Small intestine (tissue), 7 donors: ENCODE measurements at regions not wholly inside any gene's neighbourhood (a gene's known extent, or its start where the extent isn't known, plus 50 kb on each side); places are given as distances from the start of the nearest gene placed in this dataset.

Experiments used
- DNase-seq, 2 donors: peaks; one replicate each; pipeline versions ENCODE4 v3.0.0 to v3.0.0-alpha.2; 2013
- FAIRE-seq: peaks from 2 replicates; lab custom pipeline; 2012; peaks lifted over from hg19 to GRCh38; lab: Jason Lieb, UNC
- H3K27ac ChIP-seq, 3 donors: one replicate each; pipeline ENCODE4 v1.5.1; 2013; ENCODE audit warnings: low read length in 2 of 3, mild to moderate bottlenecking in 2 of 3, control low read depth in 1 of 3, inconsistent platforms in 1 of 3, low read depth in 1 of 3, moderate library complexity in 1 of 3
- H3K27me3 ChIP-seq, 3 donors: one replicate each; pipeline ENCODE4 v1.6.1; 2013; ENCODE audit warnings: low read length in 3 of 3, inconsistent platforms in 1 of 3; ENCODE audit not compliant: control insufficient read depth in 3 of 3, insufficient read depth in 3 of 3
- H3K36me3 ChIP-seq, 3 donors: one replicate each; pipeline ENCODE4 v1.6.1; 2013; ENCODE audit warnings: low read length in 3 of 3, inconsistent platforms in 1 of 3, low read depth in 1 of 3, mild to moderate bottlenecking in 1 of 3, moderate library complexity in 1 of 3; ENCODE audit not compliant: control insufficient read depth in 3 of 3, insufficient read depth in 2 of 3
- H3K4me1 ChIP-seq, 3 donors: one replicate each; pipeline ENCODE4 v1.6.1; 2013; ENCODE audit warnings: low read length in 2 of 3, inconsistent platforms in 1 of 3, low read depth in 1 of 3, mild to moderate bottlenecking in 1 of 3, moderate library complexity in 1 of 3; ENCODE audit not compliant: control insufficient read depth in 3 of 3, insufficient read depth in 2 of 3
- H3K4me3 ChIP-seq, 3 donors: one replicate each; pipeline ENCODE4 v1.5.1; 2013; ENCODE audit warnings: low read length in 3 of 3, control low read depth in 1 of 3, inconsistent platforms in 1 of 3, low read depth in 1 of 3, mild to moderate bottlenecking in 1 of 3, moderate library complexity in 1 of 3
- H3K9me3 ChIP-seq, 2 donors: one replicate each; pipeline ENCODE4 v1.6.1; 2013; ENCODE audit warnings: low read depth in 1 of 2, low read length in 1 of 2; ENCODE audit not compliant: control insufficient read depth in 2 of 2, insufficient read depth in 1 of 2
- WGBS, 3 donors: extraction: QIAGEN DNeasy Blood & Tissue Kit; methylation state at CpG; one replicate each; pipeline ENCODE4 v1.1.7; 2013; 5-methylcytosine and 5-hydroxymethylcytosine counted together
- donor health status: healthy with polysubstance abuse.
- donor health status: control.
- donor health status: control.
- donor health status: Bipolar disorder and iron deficiency.
- donor health status: healthy.

- no peaks in the 10 kb centered on the region for H3K36me3 ChIP-seq
- no peak for DNase-seq
- H3K4me1 ChIP-seq, result no peaks in the 10 kb centered on the region
- H3K27ac ChIP-seq, result no peak overlapping the region
- 30 to 47% (median 42%) methylated on average over 3 of the region's 3 CpGs for WGBS, 3 donors
- no peak overlapping the region for H3K4me3 ChIP-seq
- peaks cover 0 to 19% of the 10 kb centered on the region in 2 donors for H3K9me3 ChIP-seq
- no peak for FAIRE-seq
- H3K27me3 ChIP-seq, result no peaks in the 10 kb centered on the region
Measured at GRCh38 chr1:95699149-95699953, 465.3 kb downstream of the RWDD3 start.

GRCh38 chr1:95701450-95702173 is 467.6 kb downstream of the RWDD3 start:
- no peak for DNase-seq
- FAIRE-seq, result no peak
- Histone ChIP-seq H3K4me1 (no peaks in the 10 kb centered on the region), H3K27ac (no peak overlapping the region), H3K9me3 (peaks cover 0 to 19% of the 10 kb centered on the region in 2 donors), H3K36me3 (no peaks in the 10 kb centered on the region), H3K27me3 (no peaks in the 10 kb centered on the region), H3K4me3 (no peak overlapping the region)
- 87 to 92% (median 90%) methylated on average over 4 of the region's 4 CpGs for WGBS, 3 donors

- H3K36me3 ChIP-seq, result no peaks in the 10 kb centered on the region
- no peak overlapping the region for H3K27ac ChIP-seq
- H3K4me3 ChIP-seq, result no peak overlapping the region
- no peak for FAIRE-seq
- no peak for DNase-seq
- H3K27me3 ChIP-seq, result no peaks in the 10 kb centered on the region
- H3K4me1 ChIP-seq, result no peaks in the 10 kb centered on the region
- H3K9me3 ChIP-seq, result peaks cover 0 to 25% of the 10 kb centered on the region in 2 donors
Measured at GRCh38 chr1:95703046-95703445, 469.0 kb downstream of the RWDD3 start.

GRCh38 chr1:95716097-95716496 is 482.1 kb downstream of the RWDD3 start:
- Histone ChIP-seq H3K36me3 (no peaks in the 10 kb centered on the region), H3K4me3 (no peak overlapping the region), H3K27ac (no peak overlapping the region), H3K4me1 (no peaks in the 10 kb centered on the region), H3K27me3 (no peaks in the 10 kb centered on the region), H3K9me3 (no peaks in the 10 kb centered on the region)
- DNase-seq, result no peak
- WGBS, 3 donors, result 76 to 88% (median 83%) methylated on average over 3 of the region's 3 CpGs
- no peak for FAIRE-seq

- Histone ChIP-seq H3K36me3 (no peaks in the 10 kb centered on the region), H3K9me3 (no peaks in the 10 kb centered on the region), H3K4me1 (no peaks in the 10 kb centered on the region), H3K27me3 (no peaks in the 10 kb centered on the region), H3K4me3 (no peak overlapping the region), H3K27ac (no peak overlapping the region)
- no peak for FAIRE-seq
- DNase-seq, result no peak
- 84 to 85% (median 84%) methylated on average over 5 of the region's 5 CpGs for WGBS, 3 donors
Measured at GRCh38 chr1:95716550-95716949, 482.5 kb downstream of the RWDD3 start.

GRCh38 chr1:95723346-95723745 is 489.3 kb downstream of the RWDD3 start:
- Histone ChIP-seq H3K9me3 (no peaks in the 10 kb centered on the region), H3K27ac (no peak overlapping the region), H3K4me1 (no peaks in the 10 kb centered on the region), H3K36me3 (no peaks in the 10 kb centered on the region), H3K4me3 (no peak overlapping the region), H3K27me3 (no peaks in the 10 kb centered on the region)
- FAIRE-seq (no peak), DNase-seq (no peak)
- 76 to 92% (median 85%) methylated on average over 1 of the region's 1 CpG for WGBS, 3 donors

- Histone ChIP-seq H3K27ac (no peak overlapping the region), H3K4me1 (no peaks in the 10 kb centered on the region), H3K27me3 (no peaks in the 10 kb centered on the region), H3K9me3 (no peaks in the 10 kb centered on the region), H3K4me3 (no peak overlapping the region), H3K36me3 (no peaks in the 10 kb centered on the region)
- DNase-seq (no peak), FAIRE-seq (no peak)
- WGBS, 3 donors, result 78 to 82% (median 78%) methylated on average over 2 of the region's 2 CpGs
Measured at GRCh38 chr1:95728841-95729240, 494.8 kb downstream of the RWDD3 start.

GRCh38 chr1:95730986-95731385 is 497.0 kb downstream of the RWDD3 start:
- no peak overlapping the region for H3K4me3 ChIP-seq
- no peaks in the 10 kb centered on the region for H3K4me1 ChIP-seq
- DNase-seq (no peak), FAIRE-seq (no peak)
- H3K9me3 ChIP-seq, result no peaks in the 10 kb centered on the region
- no peaks in the 10 kb centered on the region for H3K36me3 ChIP-seq
- H3K27me3 ChIP-seq, result no peaks in the 10 kb centered on the region
- 50 to 56% (median 56%) methylated on average over 3 of the region's 3 CpGs for WGBS, 3 donors
- H3K27ac ChIP-seq, result no peak overlapping the region
